GM12892 (cell line): ENCODE measurements at regions not wholly inside any gene's neighbourhood (a gene's known extent, or its start where the extent isn't known, plus 50 kb on each side); places are given as distances from the start of the nearest gene placed in this dataset.

Experiments
- DNase-seq: peaks from one replicate; pipeline ENCODE4 v3.0.0; 2011; ENCODE audit not compliant: insufficient read length
- FAIRE-seq: peaks from 2 replicates; lab custom pipeline; 2011; peaks lifted over from hg19 to GRCh38; lab: Jason Lieb, UNC
- POLR2A ChIP-seq: IDR thresholded peaks from 2 replicates; pipeline ENCODE4 v1.6.1; 2011; ENCODE audit warnings: low read depth, low read length, control low read depth
- POLR2AphosphoS5 ChIP-seq: IDR thresholded peaks from 2 replicates; pipeline ENCODE4 v1.6.1; 2011; ENCODE audit warnings: low read depth, low read length, control low read depth
- TAF1 ChIP-seq: IDR thresholded peaks from 2 replicates; pipeline ENCODE4 v1.6.1; 2011; ENCODE audit warnings: low read depth, mild to moderate bottlenecking, control low read depth, low read length, borderline replicate concordance

- TF ChIP-seq POLR2AphosphoS5 (no peak), POLR2A (no peak), TAF1 (no peak)
- DNase-seq: no peak
- peak; percentile 14 for FAIRE-seq
These were observed 503.3 kb upstream of the FAM241A start for GRCh38 chr4:111641813-111642579.

GRCh38 chr4:111648056-111648455 is 497.2 kb upstream of the FAM241A start:
- FAIRE-seq (no peak), DNase-seq (no peak)
- TF ChIP-seq TAF1 (no peak), POLR2AphosphoS5 (no peak), POLR2A (no peak)

- no peak for TF ChIP-seq POLR2A
- no peak for TF ChIP-seq POLR2AphosphoS5
- no peak for TF ChIP-seq TAF1
- no peak for DNase-seq
- no peak for FAIRE-seq
These were observed 495.9 kb upstream of the FAM241A start for GRCh38 chr4:111649308-111649707.

GRCh38 chr4:111650146-111650545 is 495.1 kb upstream of the FAM241A start:
- TF ChIP-seq POLR2AphosphoS5: no peak
- no peak for TF ChIP-seq POLR2A
- no peak for TF ChIP-seq TAF1
- FAIRE-seq (no peak), DNase-seq (no peak)

- no peak for DNase-seq
- TF ChIP-seq POLR2A: no peak
- no peak for TF ChIP-seq TAF1
- no peak for TF ChIP-seq POLR2AphosphoS5
- no peak for FAIRE-seq
These were observed 494.6 kb upstream of the FAM241A start for GRCh38 chr4:111650674-111651086.

- FAIRE-seq (no peak), DNase-seq (no peak)
- TF ChIP-seq TAF1: no peak
- no peak for TF ChIP-seq POLR2AphosphoS5
- no peak for TF ChIP-seq POLR2A
These were observed 493.0 kb upstream of the FAM241A start for GRCh38 chr4:111652236-111652635.

- FAIRE-seq (no peak), DNase-seq (no peak)
These were observed 492.3 kb upstream of the FAM241A start for GRCh38 chr4:111652986-111653385.

GRCh38 chr4:111662496-111662895 is 482.8 kb upstream of the FAM241A start:
- no peak for TF ChIP-seq POLR2AphosphoS5
- TF ChIP-seq TAF1: no peak
- TF ChIP-seq POLR2A: no peak
- FAIRE-seq (no peak), DNase-seq (no peak)

More at GRCh38 chr4:111652986-111653385, 492.3 kb upstream of the FAM241A start:
- TF ChIP-seq POLR2AphosphoS5 (no peak), TAF1 (no peak), POLR2A (no peak)

GRCh38 chr4:111664308-111664945 is 480.8 kb upstream of the FAM241A start:
- no peak for FAIRE-seq
- TF ChIP-seq TAF1 (no peak), POLR2A (no peak), POLR2AphosphoS5 (no peak)
- no peak for DNase-seq

GRCh38 chr4:111666826-111667360 is 478.4 kb upstream of the FAM241A start:
- no peak for TF ChIP-seq POLR2A
- no peak for TF ChIP-seq POLR2AphosphoS5
- no peak for TF ChIP-seq TAF1
- DNase-seq: no peak
- FAIRE-seq: no peak

GRCh38 chr4:111671756-111672155 is 473.5 kb upstream of the FAM241A start:
- TF ChIP-seq TAF1: no peak
- no peak for TF ChIP-seq POLR2AphosphoS5
- no peak for TF ChIP-seq POLR2A
- FAIRE-seq: no peak
- no peak for DNase-seq
